ENCODE measurements at regions not wholly inside any gene's neighbourhood (a gene's known extent, or its start where the extent isn't known, plus 50 kb on each side); places are given as distances from the start of the nearest gene placed in this dataset. TPM values are rescaled to one million over a fixed set of nuclear protein-coding genes. Genes with fewer than 3 reads are reported as not detected.
A peak's percentile ranks its signal among the peaks of the same experiment; 100 is the strongest.

- Histone ChIP-seq H3K79me2 (ENCODE audit: low read length) (no peaks in the 10 kb centered on the region), H2AFZ (ENCODE audit: low read length) (no peak overlapping the region), H3K36me3 (ENCODE audit: insufficient read depth, low read length) (no peaks in the 10 kb centered on the region), H3K4me2 (ENCODE audit: low read depth, low read length, poor library complexity, severe bottlenecking) (no peak overlapping the region), H3K9me2 (replicated peaks; ENCODE audit: insufficient read depth, low read length) (no peaks in the 10 kb centered on the region), H3K27ac (ENCODE audit: low read length) (no peak overlapping the region), H3K4me1 (ENCODE audit: low read length) (no peaks in the 10 kb centered on the region), H3K27me3 (ENCODE audit: low read length) (no peaks in the 10 kb centered on the region), H3K4me3 (ENCODE audit: low read length) (no peak overlapping the region), H3K9me3 (ENCODE audit: low read length) (no peaks in the 10 kb centered on the region), H3K9ac (ENCODE audit: low read length) (no peak overlapping the region), H4K20me1 (ENCODE audit: insufficient read depth, low read depth, low read length) (no peaks in the 10 kb centered on the region)
- DNase-seq, result no peak
Observed at GRCh38 chr6:117206522-117206921, 58.8 kb upstream of the VGLL2 start.

- no peak for DNase-seq
- Histone ChIP-seq H3K36me3 (ENCODE audit: insufficient read depth, low read length) (no peaks in the 10 kb centered on the region), H3K79me2 (ENCODE audit: low read length) (no peaks in the 10 kb centered on the region), H3K27ac (ENCODE audit: low read length) (no peak overlapping the region), H3K4me3 (ENCODE audit: low read length) (no peak overlapping the region), H3K27me3 (ENCODE audit: low read length) (no peaks in the 10 kb centered on the region), H3K4me1 (ENCODE audit: low read length) (no peaks in the 10 kb centered on the region), H3K4me2 (ENCODE audit: low read depth, low read length, poor library complexity, severe bottlenecking) (no peak overlapping the region), H3K9me2 (replicated peaks; ENCODE audit: insufficient read depth, low read length) (no peaks in the 10 kb centered on the region), H3K9me3 (ENCODE audit: low read length) (no peaks in the 10 kb centered on the region), H4K20me1 (ENCODE audit: insufficient read depth, low read depth, low read length) (no peaks in the 10 kb centered on the region), H3K9ac (ENCODE audit: low read length) (no peak overlapping the region), H2AFZ (ENCODE audit: low read length) (no peak overlapping the region)
Observed at GRCh38 chr6:117206944-117207687, 58.2 kb upstream of the VGLL2 start.

- no peaks in the 10 kb centered on the region for H3K9me3 ChIP-seq (ENCODE audit: low read length)
- H3K4me2 ChIP-seq (ENCODE audit: low read depth, low read length, poor library complexity, severe bottlenecking), result no peak overlapping the region
- no peaks in the 10 kb centered on the region for H3K79me2 ChIP-seq (ENCODE audit: low read length)
- H3K27me3 ChIP-seq (ENCODE audit: low read length), result no peaks in the 10 kb centered on the region
- no peak overlapping the region for H3K9ac ChIP-seq (ENCODE audit: low read length)
- H3K27ac ChIP-seq (ENCODE audit: low read length), result no peak overlapping the region
- no peaks in the 10 kb centered on the region for H3K36me3 ChIP-seq (ENCODE audit: insufficient read depth, low read length)
- H3K4me1 ChIP-seq (ENCODE audit: low read length), result no peaks in the 10 kb centered on the region
- H4K20me1 ChIP-seq (ENCODE audit: insufficient read depth, low read depth, low read length), result no peaks in the 10 kb centered on the region
- H3K9me2 ChIP-seq (replicated peaks; ENCODE audit: insufficient read depth, low read length), result no peaks in the 10 kb centered on the region
- H3K4me3 ChIP-seq (ENCODE audit: low read length), result no peak overlapping the region
- no peak for DNase-seq
- no peak overlapping the region for H2AFZ ChIP-seq (ENCODE audit: low read length)
Observed at GRCh38 chr6:117210279-117210678, 55.1 kb upstream of the VGLL2 start.

GRCh38 chr6:117215353-117216090, 49.8 kb upstream of the VGLL2 start:
- Histone ChIP-seq H3K9me2 (replicated peaks; ENCODE audit: insufficient read depth, low read length) (no peaks in the 10 kb centered on the region), H4K20me1 (ENCODE audit: insufficient read depth, low read depth, low read length) (no peaks in the 10 kb centered on the region), H3K27ac (ENCODE audit: low read length) (no peak overlapping the region), H3K36me3 (ENCODE audit: insufficient read depth, low read length) (no peaks in the 10 kb centered on the region), H3K9ac (ENCODE audit: low read length) (no peak overlapping the region), H3K27me3 (ENCODE audit: low read length) (no peaks in the 10 kb centered on the region), H3K79me2 (ENCODE audit: low read length) (no peaks in the 10 kb centered on the region), H2AFZ (ENCODE audit: low read length) (no peak overlapping the region), H3K9me3 (ENCODE audit: low read length) (no peaks in the 10 kb centered on the region), H3K4me1 (ENCODE audit: low read length) (no peaks in the 10 kb centered on the region), H3K4me3 (ENCODE audit: low read length) (no peak overlapping the region), H3K4me2 (ENCODE audit: low read depth, low read length, poor library complexity, severe bottlenecking) (no peak overlapping the region)
- no peak for DNase-seq

Small RNAs in the stretch of these regions (small RNA-seq; reads per million reads assigned to genes)
- 1.5 reads per million, percentile 42 among the genes with 10 or more reads in this experiment for gene RNA5SP214
- gene RPS29P13, result not detected
